ENCODE measurements at regions not wholly inside any gene's neighbourhood (a gene's known extent, or its start where the extent isn't known, plus 50 kb on each side); places are given as distances from the start of the nearest gene placed in this dataset.
"Not testable (repeated sequence)": the region's sequence is repeated elsewhere in the genome, so short reads cannot be mapped to it uniquely, and the experiment has no call there.

- no peak for TF ChIP-seq ZFX (IDR thresholded peaks at IDR 0.05)
- no peak for TF ChIP-seq SRF (IDR thresholded peaks at IDR 0.05; ENCODE audit: low read depth)
Measured at GRCh38 chr4:72768364-72768763, 199.3 kb upstream of the ADAMTS3 start (continued).

- no peaks in the 10 kb centered on the region for H3K36me3 ChIP-seq (ENCODE audit: control insufficient read depth in 1 of 2, insufficient read depth in 2 of 2, low read length in 2 of 2)
- TF ChIP-seq CEBPB (IDR thresholded peaks at IDR 0.05; ENCODE audit: low read depth), result no peak
- TF ChIP-seq FOSL1 (IDR thresholded peaks at IDR 0.05; ENCODE audit: low read depth), result no peak
- no peak for TF ChIP-seq MAX (IDR thresholded peaks at IDR 0.05)
- TF ChIP-seq REST (IDR thresholded peaks at IDR 0.05; ENCODE audit: low read depth), result no peak
- no peak for TF ChIP-seq ZNF274 (IDR thresholded peaks at IDR 0.05; ENCODE audit: low read depth, low read length)
- TF ChIP-seq RAD21 (IDR thresholded peaks at IDR 0.05; ENCODE audit: low read depth), result no peak
- TF ChIP-seq POLR2AphosphoS5 (IDR thresholded peaks at IDR 0.05; ENCODE audit: low read depth, low read length), result no peak
- TF ChIP-seq SP1 (IDR thresholded peaks at IDR 0.05; ENCODE audit: low read depth), result no peak
- H2AFZ ChIP-seq (ENCODE audit: low read depth, low read length, poor library complexity, severe bottlenecking), result no peak overlapping the region
- POLR2A ChIA-PET, result no interaction called here
- no peak overlapping the region for H3K27ac ChIP-seq (ENCODE audit: low read depth, low read length)
- H3K9ac ChIP-seq (ENCODE audit: low read length), result no peak overlapping the region
- intact Hi-C loops (cut with micrococcal nuclease), result no loop called here
- no peak for ATAC-seq
- no peak for DNase-seq (ENCODE audit: low read depth, low spot score)
- CTCF ChIA-PET, result no interaction called here
- H3K4me3 ChIP-seq (replicated peaks in 1 of 2; ENCODE audit: low read depth in 1 of 2, low read length in 2 of 2), result no peak overlapping the region
- BruUV-seq (replicated peaks), result no TSS peak
- no peak overlapping the region for H3K4me2 ChIP-seq (ENCODE audit: low read length)
- no peaks in the 10 kb centered on the region for H4K20me1 ChIP-seq (ENCODE audit: insufficient read depth)
- no peaks in the 10 kb centered on the region for H3K79me2 ChIP-seq (ENCODE audit: insufficient read depth, low read length)
- RAD21 ChIA-PET (ENCODE audit: low non-redundant PET in 1 of 2, low total read pairs in 2 of 2, uncharacterized antibody in 2 of 2, unreplicated experiment in 2 of 2), result no interaction called here
- no peaks in the 10 kb centered on the region for H3K9me2 ChIP-seq (ENCODE audit: insufficient read depth)
- H3K4me1 ChIP-seq (ENCODE audit: control insufficient read depth in 1 of 2, insufficient read depth in 2 of 2, low read length in 2 of 2), result no peaks in the 10 kb centered on the region
- H3K27me3 ChIP-seq (ENCODE audit: insufficient read depth, low read length), result no peaks in the 10 kb centered on the region
- no peaks in the 10 kb centered on the region for H3K9me3 ChIP-seq (ENCODE audit: control insufficient read depth in 1 of 2, insufficient read depth in 1 of 2, low read depth in 1 of 2, low read length in 2 of 2)
Measured at GRCh38 chr4:72767618-72768302, 198.7 kb upstream of the ADAMTS3 start.

GRCh38 chr4:72765788-72766187 is 196.8 kb upstream of the ADAMTS3 start:
- H3K27me3 ChIP-seq (ENCODE audit: insufficient read depth, low read length); CTCF ChIA-PET; POLR2A ChIA-PET; H3K4me3 ChIP-seq (replicated peaks in 1 of 2; ENCODE audit: low read depth in 1 of 2, low read length in 2 of 2); H3K27ac ChIP-seq (ENCODE audit: low read depth, low read length); ATAC-seq; H3K4me2 ChIP-seq (ENCODE audit: low read length); DNase-seq (ENCODE audit: low read depth, low spot score); BruUV-seq (replicated peaks); intact Hi-C loops (cut with micrococcal nuclease); H3K9me3 ChIP-seq (ENCODE audit: control insufficient read depth in 1 of 2, insufficient read depth in 1 of 2, low read depth in 1 of 2, low read length in 2 of 2); H3K9me2 ChIP-seq (ENCODE audit: insufficient read depth); H3K79me2 ChIP-seq (ENCODE audit: insufficient read depth, low read length); H2AFZ ChIP-seq (ENCODE audit: low read depth, low read length, poor library complexity, severe bottlenecking); H3K4me1 ChIP-seq (ENCODE audit: control insufficient read depth in 1 of 2, insufficient read depth in 2 of 2, low read length in 2 of 2); H4K20me1 ChIP-seq (ENCODE audit: insufficient read depth); RAD21 ChIA-PET (ENCODE audit: low non-redundant PET in 1 of 2, low total read pairs in 2 of 2, uncharacterized antibody in 2 of 2, unreplicated experiment in 2 of 2); H3K9ac ChIP-seq (ENCODE audit: low read length); H3K36me3 ChIP-seq (ENCODE audit: control insufficient read depth in 1 of 2, insufficient read depth in 2 of 2, low read length in 2 of 2): not testable (repeated sequence)

Data from HCT116 (cell line).